IMR-90 (cell line): ENCODE measurements at regions not wholly inside any gene's neighbourhood (a gene's known extent, or its start where the extent isn't known, plus 50 kb on each side); places are given as distances from the start of the nearest gene placed in this dataset.

Experiments used
- ATAC-seq: fragments of 200-7000 bp; cut with Tn5 transposase; 2 replicates; pipeline ENCODE4 v1.9.1; 2020; ENCODE audit warnings: low read depth, mild to moderate bottlenecking, moderate library complexity
- BruUV-seq: library from RNA; stranded (reverse); fragments of 400-500 nt; replicated peaks from 2 replicates; lab custom pipeline; 2021; lab: Mats Ljungman, UMichigan
- CTCF ChIA-PET: fragments of 300-600 bp; formaldehyde crosslinking; extraction: SDS; loops from one replicate; lab custom pipeline; 2021; ENCODE audit warnings: antibody characterized with exemption; lab: Yijun Ruan, JAX
- POLR2A ChIA-PET: fragments of 300-600 bp; sonication (Branson Sonifier 250); formaldehyde crosslinking; loops from one replicate; lab custom pipeline; 2022; ENCODE audit warnings: antibody characterized with exemption; ENCODE audit not compliant: unreplicated experiment; lab: Charles Lee
- DNase-seq: peaks from one replicate; pipeline ENCODE4 v3.0.0; 2013
- H2AFZ ChIP-seq: replicated peaks from 2 replicates; pipeline ENCODE3; 2013; ENCODE audit warnings: low read length, mild to moderate bottlenecking; ENCODE audit not compliant: poor library complexity
- H2AK5ac ChIP-seq: 2 replicates; pipeline ENCODE4 v1.6.1; 2013; ENCODE audit warnings: low read depth, low read length, inconsistent platforms
- H2AK9ac ChIP-seq: replicated peaks from 2 replicates; pipeline ENCODE3; 2013; ENCODE audit warnings: mild to moderate bottlenecking, low read depth, low read length, moderate library complexity; ENCODE audit not compliant: poor library complexity
- H2BK120ac ChIP-seq: 2 replicates; pipeline ENCODE4 v1.6.1; 2013; ENCODE audit warnings: low read depth, low read length, inconsistent platforms
- H2BK15ac ChIP-seq: 3 replicates; pipeline ENCODE4 v1.6.1; 2013; ENCODE audit warnings: low read depth, low read length, inconsistent platforms
- H2BK20ac ChIP-seq: 2 replicates; pipeline ENCODE4 v1.6.1; 2013; ENCODE audit warnings: low read depth, mild to moderate bottlenecking, inconsistent platforms, low read length, moderate library complexity
- H2BK5ac ChIP-seq: 2 replicates; pipeline ENCODE4 v1.6.1; 2013; ENCODE audit warnings: mild to moderate bottlenecking, low read depth, low read length, inconsistent platforms; ENCODE audit not compliant: poor library complexity, severe bottlenecking
- H3K14ac ChIP-seq: replicated peaks from 2 replicates; pipeline ENCODE4 v1.6.1; 2013; ENCODE audit warnings: low read depth, low read length, inconsistent platforms
- H3K18ac ChIP-seq: 2 replicates; pipeline ENCODE4 v1.6.1; 2013; ENCODE audit warnings: low read depth, low read length, control low read depth
- H3K23ac ChIP-seq: 2 replicates; pipeline ENCODE4 v1.6.1; 2013; ENCODE audit warnings: low read depth, low read length, inconsistent platforms
- H3K27ac ChIP-seq: 2 replicates; pipeline ENCODE4 v1.5.1; 2013; ENCODE audit warnings: mild to moderate bottlenecking, control low read depth, low read length; ENCODE audit not compliant: insufficient read depth
- H3K27me3 ChIP-seq: 2 replicates; pipeline ENCODE4 v1.6.1; 2013; ENCODE audit warnings: low read length; ENCODE audit not compliant: control insufficient read depth, insufficient read depth
- H3K36me3 ChIP-seq: 2 replicates; pipeline ENCODE4 v1.6.1; 2013; ENCODE audit warnings: low read length, mixed read lengths; ENCODE audit not compliant: control insufficient read depth, insufficient read depth
- H3K4ac ChIP-seq: 2 replicates; pipeline ENCODE4 v1.6.1; 2013; ENCODE audit warnings: low read depth, low read length, inconsistent platforms
- H3K4me1 ChIP-seq: 2 replicates; pipeline ENCODE4 v1.6.1; 2013; ENCODE audit warnings: low read length, mixed read lengths; ENCODE audit not compliant: control insufficient read depth, insufficient read depth
- H3K4me2 ChIP-seq: 2 replicates; pipeline ENCODE4 v1.6.1; 2013; ENCODE audit warnings: low read depth, mild to moderate bottlenecking, control low read depth, low read length, moderate library complexity
- H3K4me3 ChIP-seq: 2 replicates; pipeline ENCODE4 v1.5.1; 2013; ENCODE audit warnings: low read depth, mild to moderate bottlenecking, control low read depth, low read length, moderate library complexity; ENCODE audit not compliant: insufficient read depth
- H3K56ac ChIP-seq: 2 replicates; pipeline ENCODE4 v1.6.1; 2013; ENCODE audit warnings: low read length, inconsistent platforms; ENCODE audit not compliant: insufficient read depth; ENCODE audit errors: extremely low read depth
- H3K79me1 ChIP-seq, 2 experiments: 2 replicates each; pipeline ENCODE4 v1.6.1; 2013; ENCODE audit warnings: low read length in 2 of 2, inconsistent platforms in 1 of 2, low read depth in 1 of 2
- H3K9ac ChIP-seq: 2 replicates; pipeline ENCODE4 v1.6.1; 2013; ENCODE audit warnings: low read depth, low read length, control low read depth
- H3K9me1 ChIP-seq: 2 replicates; pipeline ENCODE4 v1.6.1; 2013; ENCODE audit warnings: low read length, inconsistent platforms; ENCODE audit not compliant: insufficient read depth
- H3K9me3 ChIP-seq: 2 replicates; pipeline ENCODE4 v1.6.1; 2013; ENCODE audit warnings: low read length; ENCODE audit not compliant: control insufficient read depth, insufficient read depth
- H4K20me1 ChIP-seq: 2 replicates; pipeline ENCODE4 v1.6.1; 2013; ENCODE audit warnings: low read length, inconsistent platforms; ENCODE audit not compliant: insufficient read depth
- H4K5ac ChIP-seq: 2 replicates; pipeline ENCODE4 v1.6.1; 2013; ENCODE audit warnings: mild to moderate bottlenecking, low read depth, low read length, control low read depth
- H4K8ac ChIP-seq, 2 experiments: 2 replicates each; pipeline ENCODE4 v1.6.1; 2013; ENCODE audit warnings: low read depth in 2 of 2, low read length in 2 of 2, control low read depth in 1 of 2, inconsistent platforms in 1 of 2
- H4K91ac ChIP-seq: 2 replicates; pipeline ENCODE4 v1.6.1; 2013; ENCODE audit warnings: low read depth, low read length, inconsistent platforms; ENCODE audit not compliant: insufficient read depth
- BHLHE40 ChIP-seq: fragments of 150-350 bp; IDR thresholded peaks from 2 replicates; pipeline ENCODE4 v1.6.1; 2016; ENCODE audit warnings: mild to moderate bottlenecking, low read depth, low read length
- CEBPB ChIP-seq: IDR thresholded peaks from 2 replicates; pipeline ENCODE4 v1.6.1; 2012; ENCODE audit warnings: low read depth, low read length, improper control_type of control experiment
- RAD21 ChIP-seq: IDR thresholded peaks from 2 replicates; pipeline ENCODE4 v1.6.1; 2012; ENCODE audit warnings: low read length, improper control_type of control experiment
- RFX5 ChIP-seq: IDR thresholded peaks from 2 replicates; pipeline ENCODE4 v1.8.0; 2012; ENCODE audit warnings: low read depth, mild to moderate bottlenecking, low read length, moderate library complexity
- WGBS, 2 experiments: methylation state at CpG; one replicate each; pipeline versions ENCODE4 v1.1.5 to v1.1.7; 2013; ENCODE audit warnings: missing lambda C conversion rate in 2 of 2; ENCODE audit not compliant: insufficient read length in 1 of 2; ENCODE audit errors: extremely low coverage in 2 of 2; 5-methylcytosine and 5-hydroxymethylcytosine counted together
- dilution Hi-C: fragments of 300-500 bp; cut with HindIII; formaldehyde crosslinking; loops from one replicate; pipeline ENCODE4 v1.14.3; 2018; ENCODE audit warnings: low sequenced_read_pairs; ENCODE audit not compliant: unreplicated experiment
- in situ Hi-C: fragments of 300-500 bp; cut with MboI; formaldehyde crosslinking; loops from 3 replicates; pipeline ENCODE4 v1.14.3; 2019; ENCODE audit warnings: low sequenced_read_pairs, inconsistent platforms, mixed read lengths
- intact Hi-C: fragments of 100-400 bp; cut with micrococcal nuclease; formaldehyde crosslinking; loops from 2 replicates; pipeline ENCODE4 v1.10.0; 2022
- TF ChIP-seq, protein P1 (sequence below): conservative IDR thresholded peaks from 2 replicates; pipeline ENCODE4 v1.5.1; 2012; ENCODE audit warnings: mild to moderate bottlenecking, low read depth, low read length, improper control_type of control experiment

DNA sequence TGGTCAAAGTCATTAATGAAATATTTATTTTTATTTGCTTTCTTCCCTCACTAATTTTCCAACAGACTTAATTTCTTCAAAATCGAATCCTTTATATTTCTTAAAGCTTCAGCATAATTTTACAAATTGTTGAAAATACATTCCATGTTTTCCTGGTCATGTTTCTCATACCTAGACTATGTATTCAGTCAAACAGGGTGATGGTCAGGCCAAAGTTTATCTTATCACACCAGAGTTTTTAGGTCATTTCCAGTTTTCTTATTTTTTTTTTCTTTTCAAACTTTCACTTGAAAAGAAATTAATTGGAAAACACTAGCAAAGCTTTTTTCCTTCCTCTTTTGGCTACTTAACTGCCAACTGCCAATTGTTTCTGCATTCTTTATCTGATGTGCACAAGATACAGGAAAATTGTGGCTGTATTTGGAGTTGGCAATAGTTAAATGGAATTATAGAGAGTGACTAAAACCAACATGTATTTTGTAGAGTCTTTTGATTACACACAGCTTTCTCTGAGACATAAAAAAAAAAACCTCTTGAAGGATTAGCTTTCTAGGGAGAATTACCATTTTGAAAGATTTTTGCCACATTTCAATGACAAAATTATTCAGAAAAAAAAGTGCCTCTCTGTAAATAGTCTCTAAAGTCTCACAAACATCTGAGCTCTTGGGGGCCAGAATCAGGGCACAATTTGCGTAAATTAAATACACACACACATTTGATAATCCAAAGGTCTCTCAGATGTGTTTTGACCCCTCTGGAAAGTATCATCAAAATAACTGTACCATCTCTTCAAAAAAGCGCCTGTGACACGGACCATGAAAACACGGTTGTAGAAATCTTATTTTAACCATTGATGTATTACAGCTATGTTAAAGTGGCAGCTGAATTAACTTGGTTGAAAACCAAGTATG lies 603.2 kb upstream of the KCNMB2 start (continued):
- no peak for TF ChIP-seq RFX5
- TF ChIP-seq RAD21, result no peak

DNA sequence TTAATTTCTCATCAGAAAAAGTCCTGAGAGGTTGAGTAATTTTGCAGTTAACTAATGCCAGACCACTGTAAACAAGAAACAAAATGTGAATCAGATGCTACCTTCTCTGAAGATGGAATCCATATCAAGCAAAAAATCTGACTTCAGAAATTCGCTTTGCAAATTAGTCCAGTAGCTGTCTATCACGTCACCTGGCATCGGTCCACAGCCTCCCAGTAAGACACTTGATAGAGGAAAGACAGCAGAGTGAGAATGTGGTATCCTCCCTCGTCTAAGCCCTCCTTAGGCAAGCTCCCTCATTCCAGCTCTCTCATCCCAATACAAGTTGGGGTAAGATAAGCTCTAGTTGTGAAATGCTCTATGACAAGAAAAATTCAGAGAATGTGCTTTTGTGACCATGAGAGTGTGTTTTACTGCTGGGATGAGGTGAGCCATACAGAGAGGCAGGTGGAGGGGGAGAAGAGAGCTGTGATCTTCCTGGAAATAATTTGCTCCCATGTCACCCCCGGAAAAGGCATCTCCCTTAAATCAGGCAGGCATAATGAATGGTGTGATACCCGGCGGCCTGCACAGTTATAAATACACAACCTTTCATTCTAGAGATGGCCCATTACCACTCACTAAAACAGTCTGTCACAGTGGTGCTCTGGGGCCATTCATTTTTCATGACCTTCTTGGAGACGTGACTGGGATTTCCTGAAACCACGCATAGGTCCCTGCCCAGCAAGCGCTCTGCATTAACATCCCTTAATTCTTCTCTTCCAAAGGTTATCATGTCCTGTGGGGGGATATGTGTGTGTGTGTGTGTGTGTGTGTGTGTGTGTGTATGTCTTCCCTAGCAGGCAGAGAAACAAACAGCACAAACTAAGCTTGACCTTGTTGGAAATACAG lies 602.0 kb upstream of the KCNMB2 start:
- H3K4ac ChIP-seq, result peak overlapping the region; percentile 71
- H3K4me1 ChIP-seq, result peaks cover 8% of the 10 kb centered on the region
- peak overlapping the region; percentile 60 for H4K91ac ChIP-seq
- dilution Hi-C loops (no loop called here), in situ Hi-C loops (no loop called here), intact Hi-C loops (no loop called here)
- peak overlapping the region; percentile 21; the same call in 1 of the 3 replicates for H2BK15ac ChIP-seq
- H4K8ac ChIP-seq, result peak overlapping the region in 1 of 2 experiments; percentile 75; a peak in 2 of 4 replicates
- no peaks in the 10 kb centered on the region for H3K9me3 ChIP-seq
- H3K9ac ChIP-seq, result no peak overlapping the region
- peak overlapping the region; percentile 50 for H4K5ac ChIP-seq
- no peaks in the 10 kb centered on the region for H4K20me1 ChIP-seq
- no peaks in the 10 kb centered on the region for H3K27me3 ChIP-seq
- H2BK20ac ChIP-seq, result peak overlapping the region; percentile 54
- DNase-seq, result peak; percentile 60
- H2AFZ ChIP-seq, result peak overlapping the region; percentile 26
- H3K56ac ChIP-seq, result no peak overlapping the region
- TF ChIP-seq BHLHE40 (no peak), CEBPB (peak; percentile 22; the same call in 1 of the 2 replicates)
- TF ChIP-seq, protein P1, sequence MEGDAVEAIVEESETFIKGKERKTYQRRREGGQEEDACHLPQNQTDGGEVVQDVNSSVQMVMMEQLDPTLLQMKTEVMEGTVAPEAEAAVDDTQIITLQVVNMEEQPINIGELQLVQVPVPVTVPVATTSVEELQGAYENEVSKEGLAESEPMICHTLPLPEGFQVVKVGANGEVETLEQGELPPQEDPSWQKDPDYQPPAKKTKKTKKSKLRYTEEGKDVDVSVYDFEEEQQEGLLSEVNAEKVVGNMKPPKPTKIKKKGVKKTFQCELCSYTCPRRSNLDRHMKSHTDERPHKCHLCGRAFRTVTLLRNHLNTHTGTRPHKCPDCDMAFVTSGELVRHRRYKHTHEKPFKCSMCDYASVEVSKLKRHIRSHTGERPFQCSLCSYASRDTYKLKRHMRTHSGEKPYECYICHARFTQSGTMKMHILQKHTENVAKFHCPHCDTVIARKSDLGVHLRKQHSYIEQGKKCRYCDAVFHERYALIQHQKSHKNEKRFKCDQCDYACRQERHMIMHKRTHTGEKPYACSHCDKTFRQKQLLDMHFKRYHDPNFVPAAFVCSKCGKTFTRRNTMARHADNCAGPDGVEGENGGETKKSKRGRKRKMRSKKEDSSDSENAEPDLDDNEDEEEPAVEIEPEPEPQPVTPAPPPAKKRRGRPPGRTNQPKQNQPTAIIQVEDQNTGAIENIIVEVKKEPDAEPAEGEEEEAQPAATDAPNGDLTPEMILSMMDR, result no peak
- H3K79me1 ChIP-seq, result no peaks in the 10 kb centered on the region
- no peak overlapping the region for H3K4me3 ChIP-seq
- BruUV-seq, result no TSS peak
- H2BK120ac ChIP-seq, result peak overlapping the region; percentile 54
- peak overlapping the region; percentile 48; the same call in 1 of the 2 replicates for H3K27ac ChIP-seq
- no peak overlapping the region; the same call in 1 of the 2 replicates for H3K14ac ChIP-seq
- ChIA-PET CTCF (interaction anchor here (1.0 kb wide), 1 partner anchor 20 kb away, joined by 3 read pairs; no protein-coding TSS in a partner anchor), POLR2A (no interaction called here)
- H3K4me2 ChIP-seq, result peak overlapping the region; percentile 18; the same call in 1 of the 2 replicates
- no peak overlapping the region for H2AK9ac ChIP-seq
- peak overlapping the region; percentile 73; the same call in 1 of the 2 replicates for H2AK5ac ChIP-seq
- peak overlapping the region; percentile 80; the same call in 1 of the 2 replicates for H3K18ac ChIP-seq
- no peaks in the 10 kb centered on the region for H3K36me3 ChIP-seq
- no CpG with 5 or more reads among the region's 10 CpGs for WGBS, 2 experiments
- H2BK5ac ChIP-seq, result peak overlapping the region; percentile 68
- peak; percentile 82 for ATAC-seq
- peak overlapping the region; percentile 24; the same call in 1 of the 2 replicates for H3K23ac ChIP-seq
- no peaks in the 10 kb centered on the region for H3K9me1 ChIP-seq
